CD14-positive monocyte (primary cell): ENCODE measurements at regions not wholly inside any gene's neighbourhood (a gene's known extent, or its start where the extent isn't known, plus 50 kb on each side); places are given as distances from the start of the nearest gene placed in this dataset.

ENCODE experiments used
- DNase-seq, 3 donors: peaks; one replicate each; pipeline ENCODE4 v3.0.0-alpha.2; 2011 to 2022
- H2AFZ ChIP-seq: 2 replicates; pipeline ENCODE4 v1.6.0; 2012; ENCODE audit warnings: mild to moderate bottlenecking, low read depth, low read length, inconsistent platforms; ENCODE audit not compliant: insufficient read depth, poor library complexity, severe bottlenecking
- H3K27ac ChIP-seq, 2 donors: 1 replicate in 1 of 2; 2 replicates in 1 of 2; pipeline ENCODE4 v1.5.1; 2012 to 2013; ENCODE audit warnings: low read length in 2 of 2, control low read depth in 1 of 2, inconsistent platforms in 1 of 2, low read depth in 1 of 2, mild to moderate bottlenecking in 1 of 2
- H3K27me3 ChIP-seq, 2 donors: one replicate each; pipeline versions ENCODE4 v1.6.0 to v1.6.1; 2011 to 2013; ENCODE audit warnings: low read length in 2 of 2; ENCODE audit not compliant: control insufficient read depth in 2 of 2, insufficient read depth in 2 of 2
- H3K36me3 ChIP-seq, 2 donors: replicated peaks in 1 of 2; 1 replicate in 1 of 2; 2 replicates in 1 of 2; pipeline versions ENCODE4 v1.5.1 to v1.6.1; 2012 to 2013; ENCODE audit warnings: low read length in 2 of 2, control low read depth in 1 of 2, inconsistent platforms in 1 of 2, mild to moderate bottlenecking in 1 of 2; ENCODE audit not compliant: insufficient read depth in 2 of 2, control insufficient read depth in 1 of 2
- H3K4me1 ChIP-seq, 2 donors: 1 replicate in 1 of 2; 2 replicates in 1 of 2; pipeline versions ENCODE4 v1.5.1 to v1.6.1; 2012 to 2013; ENCODE audit warnings: low read length in 2 of 2, control low read depth in 1 of 2, inconsistent platforms in 1 of 2, mild to moderate bottlenecking in 1 of 2, moderate library complexity in 1 of 2; ENCODE audit not compliant: insufficient read depth in 2 of 2, control insufficient read depth in 1 of 2
- H3K4me2 ChIP-seq: replicated peaks from 2 replicates; pipeline ENCODE3; 2012; ENCODE audit warnings: low read length, moderate library complexity, mild to moderate bottlenecking; ENCODE audit not compliant: poor library complexity, severe bottlenecking; ENCODE audit errors: extremely low read depth
- H3K4me3 ChIP-seq, 3 experiments: fragments of 200-600 bp in 1 of 3; sonication (generic) in 1 of 3; replicated peaks in 1 of 3; 1 replicate in 2 of 3; 2 replicates in 1 of 3; pipeline ENCODE4 v1.5.1; 2011 to 2013; ENCODE audit warnings: low read length in 3 of 3, mild to moderate bottlenecking in 3 of 3, control low read depth in 2 of 3, low read depth in 2 of 3, inconsistent platforms in 1 of 3, moderate library complexity in 1 of 3
- H3K79me2 ChIP-seq: 2 replicates; pipeline ENCODE4 v1.6.0; 2012; ENCODE audit warnings: mild to moderate bottlenecking, control low read depth, inconsistent platforms, low read length, moderate library complexity; ENCODE audit not compliant: insufficient read depth
- H3K9ac ChIP-seq: 2 replicates; pipeline ENCODE4 v1.6.0; 2017; ENCODE audit warnings: low read length, mild to moderate bottlenecking; ENCODE audit not compliant: insufficient read depth, poor library complexity, severe bottlenecking
- H3K9me3 ChIP-seq, 2 donors: replicated peaks in 1 of 2; 1 replicate in 1 of 2; 2 replicates in 1 of 2; pipeline versions ENCODE4 v1.5.1 to v1.6.1; 2012 to 2013; ENCODE audit warnings: low read length in 2 of 2, control low read depth in 1 of 2; ENCODE audit not compliant: control insufficient read depth in 1 of 2, insufficient read depth in 1 of 2
- H4K20me1 ChIP-seq: 2 replicates; pipeline ENCODE4 v1.6.0; 2012; ENCODE audit warnings: mild to moderate bottlenecking, low read length, control low read depth, moderate library complexity; ENCODE audit not compliant: insufficient read depth
- H3K27ac Mint-ChIP-seq, 7 donors: one replicate each; pipeline ENCODE4 v1.8.0; 2020; ENCODE audit warnings: mild to moderate bottlenecking in 7 of 7, mixed read lengths in 7 of 7, moderate library complexity in 6 of 7, inconsistent platforms in 2 of 7
- H3K27me3 Mint-ChIP-seq, 3 donors: one replicate each; pipeline ENCODE4 v1.8.0; 2021 to 2022; ENCODE audit warnings: low read depth in 3 of 3, mild to moderate bottlenecking in 3 of 3, mixed read lengths in 3 of 3, moderate library complexity in 3 of 3, inconsistent platforms in 1 of 3
- H3K36me3 Mint-ChIP-seq, 2 donors: one replicate each; pipeline ENCODE4 v1.8.0; 2020; ENCODE audit warnings: mixed read lengths in 2 of 2, inconsistent platforms in 1 of 2, mild to moderate bottlenecking in 1 of 2
- H3K4me1 Mint-ChIP-seq: one replicate; pipeline ENCODE4 v1.8.0; 2020; ENCODE audit warnings: mild to moderate bottlenecking, mixed read lengths
- H3K4me3 Mint-ChIP-seq, 2 donors: one replicate each; pipeline ENCODE4 v1.8.0; 2020; ENCODE audit warnings: mild to moderate bottlenecking in 2 of 2, mixed read lengths in 2 of 2, moderate library complexity in 1 of 2
- H3K9me3 Mint-ChIP-seq, 7 donors: one replicate each; pipeline ENCODE4 v1.8.0; 2020 to 2022; ENCODE audit warnings: mixed read lengths in 7 of 7, mild to moderate bottlenecking in 6 of 7, moderate library complexity in 6 of 7, inconsistent platforms in 2 of 7
- whole genome bisulfite sequencing: methylation state at CpG from one replicate; pipeline ENCODE4 v1.1.5; 2013; ENCODE audit warnings: missing lambda C conversion rate; ENCODE audit not compliant: insufficient coverage; 5-methylcytosine and 5-hydroxymethylcytosine counted together
- intact Hi-C, 2 donors: fragments of 100-400 bp; cut with micrococcal nuclease; formaldehyde crosslinking; loops; one replicate each; pipeline versions ENCODE4 v1.15.0 to v1.15.1; 2023
- TF ChIP-seq, protein P1 (sequence below): fragments of 200-600 bp; IDR thresholded peaks from one replicate; pipeline ENCODE4 v1.8.0; 2022; ENCODE audit warnings: antibody characterized with exemption, mild to moderate bottlenecking

DNA sequence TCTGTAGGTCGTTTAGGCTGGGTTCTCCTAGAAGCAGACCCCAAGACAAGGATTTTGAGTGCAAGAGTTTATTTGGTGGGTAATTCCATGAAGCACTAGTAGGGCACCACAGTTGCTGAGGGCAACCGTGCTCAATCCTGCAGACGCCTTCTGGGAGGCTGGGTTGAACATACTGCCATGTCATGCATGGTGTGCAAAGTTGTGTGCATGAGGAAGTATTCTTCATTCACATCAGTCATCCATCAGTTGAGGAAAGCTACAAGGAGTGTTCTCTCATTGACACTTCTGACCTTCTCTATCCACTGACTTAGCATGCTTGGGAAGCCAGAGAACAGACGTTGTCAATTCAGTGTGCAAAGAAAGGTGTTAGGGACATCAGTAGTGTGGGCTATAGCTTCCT lies 179.2 kb downstream of the PTPN11 start:
- Mint-ChIP-seq H3K4me1 (peaks cover 41% of the 10 kb centered on the region), H3K27me3 (peaks cover 0 to 9% (median 6%) of the 10 kb centered on the region in 3 donors), H3K9me3 (peaks cover 4 to 20% (median 8%) of the 10 kb centered on the region in 7 donors), H3K27ac (peak overlapping the region in 6 of 7 donors; percentile 82 to 95 (median 90)), H3K36me3 (no peaks in the 10 kb centered on the region), H3K4me3 (peak overlapping the region in 1 of 2 donors; percentile 12)
- H3K4me3 ChIP-seq = peak overlapping the region in 1 of 3 experiments; percentile 48
- intact Hi-C loops = no loop called here
- H3K4me2 ChIP-seq = peak overlapping the region; percentile 59
- peak; percentile 38 to 69 (median 57) for DNase-seq
- TF ChIP-seq, protein P1, sequence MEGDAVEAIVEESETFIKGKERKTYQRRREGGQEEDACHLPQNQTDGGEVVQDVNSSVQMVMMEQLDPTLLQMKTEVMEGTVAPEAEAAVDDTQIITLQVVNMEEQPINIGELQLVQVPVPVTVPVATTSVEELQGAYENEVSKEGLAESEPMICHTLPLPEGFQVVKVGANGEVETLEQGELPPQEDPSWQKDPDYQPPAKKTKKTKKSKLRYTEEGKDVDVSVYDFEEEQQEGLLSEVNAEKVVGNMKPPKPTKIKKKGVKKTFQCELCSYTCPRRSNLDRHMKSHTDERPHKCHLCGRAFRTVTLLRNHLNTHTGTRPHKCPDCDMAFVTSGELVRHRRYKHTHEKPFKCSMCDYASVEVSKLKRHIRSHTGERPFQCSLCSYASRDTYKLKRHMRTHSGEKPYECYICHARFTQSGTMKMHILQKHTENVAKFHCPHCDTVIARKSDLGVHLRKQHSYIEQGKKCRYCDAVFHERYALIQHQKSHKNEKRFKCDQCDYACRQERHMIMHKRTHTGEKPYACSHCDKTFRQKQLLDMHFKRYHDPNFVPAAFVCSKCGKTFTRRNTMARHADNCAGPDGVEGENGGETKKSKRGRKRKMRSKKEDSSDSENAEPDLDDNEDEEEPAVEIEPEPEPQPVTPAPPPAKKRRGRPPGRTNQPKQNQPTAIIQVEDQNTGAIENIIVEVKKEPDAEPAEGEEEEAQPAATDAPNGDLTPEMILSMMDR = no peak
- H3K79me2 ChIP-seq = no peaks in the 10 kb centered on the region
- H3K36me3 ChIP-seq = no peaks in the 10 kb centered on the region
- peaks cover 0 to 4% of the 10 kb centered on the region in 2 donors for H3K27me3 ChIP-seq
- peaks cover 44 to 47% of the 10 kb centered on the region in 2 donors for H3K4me1 ChIP-seq
- H3K9me3 ChIP-seq = no peaks in the 10 kb centered on the region
- H3K27ac ChIP-seq = peak overlapping the region in 1 of 2 donors; percentile 85
- H2AFZ ChIP-seq = no peak overlapping the region
- 70% methylated on average over 3 of the region's 4 CpGs for WGBS
- H4K20me1 ChIP-seq = no peaks in the 10 kb centered on the region
- H3K9ac ChIP-seq = no peak overlapping the region

- Mint-ChIP-seq H3K4me3 (peak overlapping the region in 1 of 2 donors; percentile 33), H3K27me3 (peaks cover 0 to 7% (median 6%) of the 10 kb centered on the region in 3 donors), H3K9me3 (peaks cover 0 to 20% (median 5%) of the 10 kb centered on the region in 7 donors), H3K27ac (peak overlapping the region; percentile 82 to 95 (median 91)), H3K36me3 (no peaks in the 10 kb centered on the region), H3K4me1 (peaks cover 41% of the 10 kb centered on the region)
- H3K27ac ChIP-seq = peak overlapping the region; percentile 79 to 85
- TF ChIP-seq, protein P1 = no peak
- peak; percentile 38 to 63 (median 60) for DNase-seq
- peaks cover 44 to 47% of the 10 kb centered on the region in 2 donors for H3K4me1 ChIP-seq
- peak overlapping the region in 1 of 3 experiments; percentile 48 for H3K4me3 ChIP-seq
- WGBS = no CpG with 5 or more reads among the region's 1 CpG
- no peaks in the 10 kb centered on the region for H3K9me3 ChIP-seq
- H3K9ac ChIP-seq = no peak overlapping the region
- H3K36me3 ChIP-seq = no peaks in the 10 kb centered on the region
- H2AFZ ChIP-seq = no peak overlapping the region
- no peaks in the 10 kb centered on the region for H3K79me2 ChIP-seq
- intact Hi-C loops = no loop called here
- H3K27me3 ChIP-seq = peaks cover under 1 to 4% of the 10 kb centered on the region in 2 donors
- H4K20me1 ChIP-seq = no peaks in the 10 kb centered on the region
- H3K4me2 ChIP-seq = peak overlapping the region; percentile 59
Observed at GRCh38 chr12:112598626-112599025, 179.9 kb downstream of the PTPN11 start.
